GM12864 (cell line): ENCODE measurements at regions not wholly inside any gene's neighbourhood (a gene's known extent, or its start where the extent isn't known, plus 50 kb on each side); places are given as distances from the start of the nearest gene placed in this dataset.

Experiments used
- DNase-seq: peaks from one replicate; pipeline ENCODE4 v3.0.0-alpha.2; 2011; ENCODE audit warnings: low read depth
- H3K4me3 ChIP-seq: 2 replicates; pipeline ENCODE4 v1.5.1; 2011; ENCODE audit warnings: mild to moderate bottlenecking, low read depth, low read length, control low read depth
- CTCF ChIP-seq: IDR thresholded peaks from 2 replicates; pipeline ENCODE4 v1.5.1; 2011; ENCODE audit warnings: low read depth, mild to moderate bottlenecking, moderate library complexity, low read length, control low read depth, inconsistent platforms; ENCODE audit errors: missing control alignments

GRCh38 chr10:130863044-130863443 is 448.5 kb downstream of the TCERG1L start:
- no peak for TF ChIP-seq CTCF
- no peak overlapping the region for H3K4me3 ChIP-seq
- DNase-seq: no peak

GRCh38 chr10:130864961-130865818 is 446.3 kb downstream of the TCERG1L start:
- H3K4me3 ChIP-seq: no peak overlapping the region
- no peak for DNase-seq
- TF ChIP-seq CTCF: no peak

- DNase-seq: no peak
- TF ChIP-seq CTCF: no peak
- no peak overlapping the region for H3K4me3 ChIP-seq
Measured at GRCh38 chr10:130866857-130867256, 444.7 kb downstream of the TCERG1L start.

GRCh38 chr10:130867446-130868194 is 443.9 kb downstream of the TCERG1L start:
- no peak overlapping the region for H3K4me3 ChIP-seq
- TF ChIP-seq CTCF: no peak
- no peak for DNase-seq

GRCh38 chr10:130869179-130869841 is 442.2 kb downstream of the TCERG1L start:
- no peak overlapping the region for H3K4me3 ChIP-seq
- TF ChIP-seq CTCF: no peak
- DNase-seq: no peak

- DNase-seq: no peak
- TF ChIP-seq CTCF: no peak
- no peak overlapping the region for H3K4me3 ChIP-seq
Measured at GRCh38 chr10:130871406-130871805, 440.1 kb downstream of the TCERG1L start.
